Type B pancreatic cell (in vitro differentiated cells): ENCODE measurements at regions not wholly inside any gene's neighbourhood (a gene's known extent, or its start where the extent isn't known, plus 50 kb on each side); places are given as distances from the start of the nearest gene placed in this dataset.
"Not testable (repeated sequence)": the region's sequence is repeated elsewhere in the genome, so short reads cannot be mapped to it uniquely, and the experiment has no call there.

ENCODE experiments used
- DNase-seq: peaks from one replicate; pipeline ENCODE4 v3.0.0; 2021; ENCODE audit warnings: mixed read lengths; ENCODE audit not compliant: unreplicated experiment; ENCODE audit errors: extremely low spot score
- H3K27ac Mint-ChIP-seq: 2 replicates; pipeline ENCODE4 v1.8.0; 2021; ENCODE audit warnings: mild to moderate bottlenecking, mixed read lengths
- H3K27me3 Mint-ChIP-seq: 2 replicates; pipeline ENCODE4 v1.8.0; 2021; ENCODE audit warnings: mixed read lengths
- H3K36me3 Mint-ChIP-seq: 2 replicates; pipeline ENCODE4 v1.8.0; 2021; ENCODE audit warnings: mixed read lengths
- H3K4me1 Mint-ChIP-seq: one replicate; pipeline ENCODE4 v1.8.0; 2021; ENCODE audit warnings: mixed read lengths; ENCODE audit not compliant: unreplicated experiment
- H3K4me3 Mint-ChIP-seq: 2 replicates; pipeline ENCODE4 v1.8.0; 2021; ENCODE audit warnings: mild to moderate bottlenecking, mixed read lengths
- H3K9me3 Mint-ChIP-seq: 2 replicates; pipeline ENCODE4 v1.8.0; 2021; ENCODE audit warnings: mixed read lengths
- CTCF ChIP-seq: fragments of 200-600 bp; sonication (generic); conservative IDR thresholded peaks from 2 replicates; pipeline ENCODE4 v1.5.0; 2021; ENCODE audit warnings: antibody characterized with exemption, mild to moderate bottlenecking

GRCh38 chr5:154646745-154647113 lies 108.4 kb upstream of the LARP1 start:
- no peaks in the 10 kb centered on the region for H3K36me3 Mint-ChIP-seq
- no peak for DNase-seq
- no peak for TF ChIP-seq CTCF
- peak overlapping the region; percentile 79 for H3K4me3 Mint-ChIP-seq
- H3K4me1 Mint-ChIP-seq, result peaks cover 12% of the 10 kb centered on the region
- H3K9me3 Mint-ChIP-seq, result peaks cover 10% of the 10 kb centered on the region
- peaks cover 40% of the 10 kb centered on the region for H3K27me3 Mint-ChIP-seq
- H3K27ac Mint-ChIP-seq, result peak overlapping the region; percentile 82

- Mint-ChIP-seq H3K4me1 (peaks cover 12% of the 10 kb centered on the region), H3K27me3 (peaks cover 42% of the 10 kb centered on the region), H3K9me3 (peaks cover 10% of the 10 kb centered on the region), H3K4me3 (no peak overlapping the region), H3K27ac (no peak overlapping the region), H3K36me3 (no peaks in the 10 kb centered on the region)
- TF ChIP-seq CTCF, result no peak
- DNase-seq, result no peak
Observed at GRCh38 chr5:154644745-154645411, 110.3 kb upstream of the LARP1 start.

GRCh38 chr5:154642499-154643245 lies 112.5 kb upstream of the LARP1 start:
- DNase-seq, result no peak
- Mint-ChIP-seq H3K27ac (no peak overlapping the region), H3K36me3 (no peaks in the 10 kb centered on the region), H3K4me1 (peaks cover 8% of the 10 kb centered on the region), H3K4me3 (no peak overlapping the region), H3K27me3 (peaks cover 38% of the 10 kb centered on the region), H3K9me3 (peaks cover 10% of the 10 kb centered on the region)
- peak; percentile 38 for TF ChIP-seq CTCF

GRCh38 chr5:154640213-154640831 lies 114.9 kb upstream of the LARP1 start:
- peak; percentile 81 for TF ChIP-seq CTCF
- H3K27ac Mint-ChIP-seq, H3K4me1 Mint-ChIP-seq, H3K36me3 Mint-ChIP-seq, DNase-seq, H3K4me3 Mint-ChIP-seq: not testable (repeated sequence)
- Mint-ChIP-seq H3K9me3 (peaks cover 10% of the 10 kb centered on the region), H3K27me3 (peaks cover 38% of the 10 kb centered on the region)

GRCh38 chr5:154636786-154637185 lies 118.4 kb upstream of the LARP1 start:
- not testable (repeated sequence) for H3K9me3 Mint-ChIP-seq, H3K4me3 Mint-ChIP-seq

GRCh38 chr5:154636271-154636670 lies 118.9 kb upstream of the LARP1 start:
- not testable (repeated sequence) for DNase-seq, H3K4me3 Mint-ChIP-seq, H3K4me1 Mint-ChIP-seq, H3K9me3 Mint-ChIP-seq, H3K27ac Mint-ChIP-seq, H3K36me3 Mint-ChIP-seq
- H3K27me3 Mint-ChIP-seq, result peaks cover 23% of the 10 kb centered on the region

More at GRCh38 chr5:154636786-154637185, 118.4 kb upstream of the LARP1 start:
- H3K36me3 Mint-ChIP-seq, H3K4me1 Mint-ChIP-seq, H3K27ac Mint-ChIP-seq, DNase-seq: not testable (repeated sequence)
- H3K27me3 Mint-ChIP-seq, result peaks cover 28% of the 10 kb centered on the region

GRCh38 chr5:154633744-154634143 lies 121.4 kb upstream of the LARP1 start:
- not testable (repeated sequence) for DNase-seq, H3K9me3 Mint-ChIP-seq, H3K4me3 Mint-ChIP-seq, H3K27ac Mint-ChIP-seq, H3K4me1 Mint-ChIP-seq, H3K36me3 Mint-ChIP-seq
- H3K27me3 Mint-ChIP-seq, result peaks cover 26% of the 10 kb centered on the region
